GM12873 (cell line): ENCODE measurements at regions not wholly inside any gene's neighbourhood (a gene's known extent, or its start where the extent isn't known, plus 50 kb on each side); places are given as distances from the start of the nearest gene placed in this dataset.

ENCODE experiments used
- TF ChIP-seq, protein P1 (sequence below): IDR thresholded peaks from 2 replicates; pipeline ENCODE4 v1.5.1; 2012; ENCODE audit warnings: low read depth, mild to moderate bottlenecking, moderate library complexity, low read length, control low read depth; ENCODE audit not compliant: insufficient read depth; ENCODE audit errors: missing control alignments

- TF ChIP-seq, protein P1, sequence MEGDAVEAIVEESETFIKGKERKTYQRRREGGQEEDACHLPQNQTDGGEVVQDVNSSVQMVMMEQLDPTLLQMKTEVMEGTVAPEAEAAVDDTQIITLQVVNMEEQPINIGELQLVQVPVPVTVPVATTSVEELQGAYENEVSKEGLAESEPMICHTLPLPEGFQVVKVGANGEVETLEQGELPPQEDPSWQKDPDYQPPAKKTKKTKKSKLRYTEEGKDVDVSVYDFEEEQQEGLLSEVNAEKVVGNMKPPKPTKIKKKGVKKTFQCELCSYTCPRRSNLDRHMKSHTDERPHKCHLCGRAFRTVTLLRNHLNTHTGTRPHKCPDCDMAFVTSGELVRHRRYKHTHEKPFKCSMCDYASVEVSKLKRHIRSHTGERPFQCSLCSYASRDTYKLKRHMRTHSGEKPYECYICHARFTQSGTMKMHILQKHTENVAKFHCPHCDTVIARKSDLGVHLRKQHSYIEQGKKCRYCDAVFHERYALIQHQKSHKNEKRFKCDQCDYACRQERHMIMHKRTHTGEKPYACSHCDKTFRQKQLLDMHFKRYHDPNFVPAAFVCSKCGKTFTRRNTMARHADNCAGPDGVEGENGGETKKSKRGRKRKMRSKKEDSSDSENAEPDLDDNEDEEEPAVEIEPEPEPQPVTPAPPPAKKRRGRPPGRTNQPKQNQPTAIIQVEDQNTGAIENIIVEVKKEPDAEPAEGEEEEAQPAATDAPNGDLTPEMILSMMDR = no peak
These were observed 1340.0 kb upstream of the MAP3K7 start for GRCh38 chr6:91926827-91927226.

- TF ChIP-seq, protein P1 = no peak
These were observed 1339.5 kb upstream of the MAP3K7 start for GRCh38 chr6:91926361-91926760.

DNA sequence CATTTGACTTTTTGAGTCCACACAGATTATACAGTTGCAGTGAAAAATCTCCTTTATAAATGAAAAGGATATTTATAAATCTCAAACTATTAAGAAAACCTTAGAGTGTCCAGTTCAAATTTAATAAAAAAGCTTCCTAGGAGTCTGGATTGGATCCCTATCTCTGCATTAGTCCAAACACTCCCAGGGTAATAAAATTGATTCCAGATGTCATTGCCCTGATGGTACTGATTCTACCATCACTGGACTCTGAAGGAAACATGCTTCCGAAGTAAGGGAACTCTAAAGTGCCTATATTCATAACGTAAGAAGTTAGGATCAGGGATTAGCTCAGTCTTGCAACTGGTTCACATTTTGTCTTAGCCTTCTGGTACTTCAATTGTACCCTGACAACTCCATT lies 1325.1 kb upstream of the MAP3K7 start:
- TF ChIP-seq, protein P1 = no peak

DNA sequence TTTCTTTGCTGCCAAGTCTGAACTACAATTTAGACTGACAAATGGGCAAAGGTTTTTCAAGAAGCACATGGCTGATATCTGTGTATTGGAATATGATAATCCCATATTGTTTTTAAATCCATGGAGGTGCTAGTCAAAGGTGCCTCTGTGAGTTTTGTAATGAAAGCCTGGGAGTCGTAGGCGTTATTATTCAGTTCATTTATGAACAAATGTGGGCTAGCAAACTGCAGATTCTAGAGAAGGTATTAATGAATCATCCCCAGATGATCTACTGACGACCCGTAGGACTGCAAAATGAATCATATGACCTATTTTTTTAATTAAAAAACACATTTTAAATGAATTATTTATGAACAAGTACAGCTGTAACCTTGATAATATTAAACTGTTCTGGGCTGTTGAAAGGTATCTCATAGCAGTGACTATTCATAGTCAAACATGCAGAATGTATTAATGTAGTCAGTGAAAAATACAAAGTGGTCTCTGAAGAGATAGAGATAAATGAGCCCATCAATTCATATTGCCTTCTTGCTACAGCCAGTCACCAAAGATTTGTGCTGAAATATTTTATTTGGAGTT lies 1317.8 kb upstream of the MAP3K7 start:
- TF ChIP-seq, protein P1 = no peak

DNA sequence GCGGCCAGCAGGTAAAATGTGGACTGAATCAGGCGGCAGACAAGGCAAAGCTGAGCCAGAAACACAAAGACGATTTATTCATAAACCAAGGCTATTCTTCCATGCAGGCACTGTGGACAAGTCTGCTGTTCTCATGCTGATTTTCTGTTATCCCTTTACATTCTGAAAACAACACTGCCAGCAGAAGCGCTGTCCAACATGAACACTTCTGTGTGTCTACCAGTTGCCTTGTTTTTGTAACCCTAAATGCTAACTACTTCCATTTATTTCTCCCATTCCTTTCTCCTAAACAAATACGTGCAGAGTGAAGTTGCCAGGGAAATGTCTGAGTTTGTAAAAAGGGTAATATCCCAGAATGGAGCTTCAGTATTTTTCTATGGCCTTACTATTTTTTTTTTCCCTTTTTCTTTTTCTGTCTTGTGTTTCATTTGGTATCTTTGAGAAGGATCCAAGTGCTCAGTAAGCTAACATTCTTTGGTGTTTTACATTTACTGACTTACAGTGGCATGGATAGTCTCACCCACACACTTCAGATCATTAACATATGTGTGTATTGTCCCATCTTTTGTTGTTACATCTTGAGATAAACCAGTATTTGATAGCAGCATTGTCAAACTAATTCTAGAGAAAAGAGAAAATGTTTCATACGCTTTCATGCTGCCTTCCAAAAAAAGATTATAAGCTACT lies 1308.9 kb upstream of the MAP3K7 start:
- TF ChIP-seq, protein P1 = no peak

DNA sequence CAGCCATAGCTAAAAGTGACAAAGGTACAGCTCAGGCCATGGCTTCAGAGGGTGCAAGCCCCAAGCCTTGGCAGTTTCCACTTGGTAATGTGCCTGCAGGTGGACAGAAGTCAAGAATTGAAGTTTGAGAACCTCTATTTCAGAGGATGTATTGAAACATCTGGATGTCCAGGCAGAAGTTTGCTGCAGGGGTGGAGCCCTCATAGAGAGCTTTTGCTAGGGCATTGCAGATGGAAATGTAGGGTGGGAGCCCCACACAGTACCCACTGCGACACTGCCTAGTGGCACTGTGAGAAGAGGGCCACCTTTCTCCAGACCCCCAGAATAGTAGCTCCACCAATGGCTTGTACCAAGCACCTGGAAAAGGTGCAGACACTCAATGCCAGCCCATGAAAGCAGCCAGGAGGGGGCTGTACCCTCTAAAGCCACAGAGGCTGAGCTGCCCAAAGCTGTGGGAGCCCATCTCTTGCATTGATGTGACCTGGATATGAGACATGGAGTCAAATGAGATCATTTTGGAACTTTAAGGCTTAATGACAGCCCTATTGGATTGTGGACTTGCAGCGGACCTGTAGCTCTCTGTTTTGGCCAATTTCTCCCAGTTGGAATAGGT lies 1299.4 kb upstream of the MAP3K7 start:
- TF ChIP-seq, protein P1 = no peak

GRCh38 chr6:91879386-91879995 lies 1292.6 kb upstream of the MAP3K7 start:
- TF ChIP-seq, protein P1 = no peak
